ENCODE measurements at regions not wholly inside any gene's neighbourhood (a gene's known extent, or its start where the extent isn't known, plus 50 kb on each side); places are given as distances from the start of the nearest gene placed in this dataset.
"Not testable (repeated sequence)": the region's sequence is repeated elsewhere in the genome, so short reads cannot be mapped to it uniquely, and the experiment has no call there.

- no peak for TF ChIP-seq CTCF (IDR thresholded peaks at IDR 0.05; ENCODE audit: borderline replicate concordance)
- H3K27ac ChIP-seq (replicated peaks), result no peak overlapping the region
- intact Hi-C loops (cut with micrococcal nuclease), result no loop called here
- H3K9me3 ChIP-seq (replicated peaks), result peaks cover 12% of the 10 kb centered on the region
- H3K27me3 ChIP-seq (ENCODE audit: low read depth), result no peaks in the 10 kb centered on the region
- DNase-seq, result no peak
- peaks cover 35% of the 10 kb centered on the region for H3K4me1 ChIP-seq
- no peaks in the 10 kb centered on the region for H3K36me3 ChIP-seq
- H3K4me3 ChIP-seq, result no peak overlapping the region
Measured at GRCh38 chr7:45296748-45297147, 139.2 kb downstream of the RAMP3 start.

- intact Hi-C loops (cut with micrococcal nuclease), result no loop called here
- DNase-seq, result no peak
- H3K4me3 ChIP-seq, result no peak overlapping the region
- no peaks in the 10 kb centered on the region for H3K27me3 ChIP-seq (ENCODE audit: low read depth)
- TF ChIP-seq CTCF (IDR thresholded peaks at IDR 0.05; ENCODE audit: borderline replicate concordance), result no peak
- H3K36me3 ChIP-seq, result no peaks in the 10 kb centered on the region
- H3K27ac ChIP-seq (replicated peaks), result no peak overlapping the region
- peaks cover 27% of the 10 kb centered on the region for H3K9me3 ChIP-seq (replicated peaks)
- no peaks in the 10 kb centered on the region for H3K4me1 ChIP-seq
Measured at GRCh38 chr7:45306752-45307305, 149.2 kb downstream of the RAMP3 start.

GRCh38 chr7:45311597-45311996 is 154.0 kb downstream of the RAMP3 start:
- no peak for TF ChIP-seq CTCF (IDR thresholded peaks at IDR 0.05; ENCODE audit: borderline replicate concordance)

GRCh38 chr7:45315512-45315911 is 157.9 kb downstream of the RAMP3 start:
- intact Hi-C loops (cut with micrococcal nuclease); DNase-seq; H3K4me1 ChIP-seq; H3K27ac ChIP-seq (replicated peaks); H3K36me3 ChIP-seq; H3K4me3 ChIP-seq; H3K27me3 ChIP-seq (ENCODE audit: low read depth): not testable (repeated sequence)
- peaks cover 36% of the 10 kb centered on the region for H3K9me3 ChIP-seq (replicated peaks)

More at GRCh38 chr7:45311597-45311996, 154.0 kb downstream of the RAMP3 start:
- H3K4me3 ChIP-seq, result no peak overlapping the region
- no peaks in the 10 kb centered on the region for H3K4me1 ChIP-seq
- no peaks in the 10 kb centered on the region for H3K36me3 ChIP-seq
- H3K27ac ChIP-seq (replicated peaks), result no peak overlapping the region
- intact Hi-C loops (cut with micrococcal nuclease), result no loop called here
- H3K9me3 ChIP-seq (replicated peaks), result peaks cover 40% of the 10 kb centered on the region
- DNase-seq, result no peak
- no peaks in the 10 kb centered on the region for H3K27me3 ChIP-seq (ENCODE audit: low read depth)

GRCh38 chr7:45324683-45325237 is 167.2 kb downstream of the RAMP3 start:
- Histone ChIP-seq H3K27me3 (ENCODE audit: low read depth) (no peaks in the 10 kb centered on the region), H3K4me1 (peaks cover 12% of the 10 kb centered on the region), H3K27ac (replicated peaks) (no peak overlapping the region), H3K4me3 (no peak overlapping the region), H3K36me3 (no peaks in the 10 kb centered on the region), H3K9me3 (replicated peaks) (peaks cover 31% of the 10 kb centered on the region)
- DNase-seq, result no peak
- intact Hi-C loops (cut with micrococcal nuclease), result no loop called here
- TF ChIP-seq CTCF (IDR thresholded peaks at IDR 0.05; ENCODE audit: borderline replicate concordance), result no peak

- no peak for TF ChIP-seq CTCF (IDR thresholded peaks at IDR 0.05; ENCODE audit: borderline replicate concordance)
- Histone ChIP-seq H3K4me3 (no peak overlapping the region), H3K27me3 (ENCODE audit: low read depth) (no peaks in the 10 kb centered on the region)
Measured at GRCh38 chr7:45325378-45325777, 167.8 kb downstream of the RAMP3 start.

More at GRCh38 chr7:45325378-45325777, 167.8 kb downstream of the RAMP3 start:
- no peak for DNase-seq
- Histone ChIP-seq H3K9me3 (replicated peaks) (peaks cover 25% of the 10 kb centered on the region), H3K36me3 (no peaks in the 10 kb centered on the region), H3K27ac (replicated peaks) (no peak overlapping the region), H3K4me1 (peaks cover 12% of the 10 kb centered on the region)
- intact Hi-C loops (cut with micrococcal nuclease), result no loop called here

Data from left ventricle myocardium inferior (tissue), 1 donor.